H1 (cell line): ENCODE measurements at regions not wholly inside any gene's neighbourhood (a gene's known extent, or its start where the extent isn't known, plus 50 kb on each side); places are given as distances from the start of the nearest gene placed in this dataset.

Experiments
- CTCF ChIA-PET: fragments of 300-600 bp; sonication (Branson Sonifier 250); formaldehyde crosslinking; loops from one replicate; lab custom pipeline; 2021; ENCODE audit not compliant: partially characterized antibody; lab: Charles Lee
- POLR2A ChIA-PET: fragments of 300-600 bp; sonication (Branson Sonifier 250); formaldehyde crosslinking; loops from one replicate; lab custom pipeline; 2021; ENCODE audit warnings: inconsistent platforms; ENCODE audit not compliant: partially characterized antibody; lab: Charles Lee
- DNase-seq, 2 experiments: peaks; one replicate each; pipeline versions ENCODE4 v3.0.0 to v3.0.0-alpha.2; 2010 to 2022; ENCODE audit warnings: low spot score in 2 of 2, low read depth in 1 of 2, mixed read lengths in 1 of 2
- FAIRE-seq: peaks from 2 replicates; lab custom pipeline; 2011; peaks lifted over from hg19 to GRCh38; lab: Jason Lieb, UNC
- H2AFZ ChIP-seq: 2 replicates; pipeline ENCODE4 v1.8.1; 2012; ENCODE audit warnings: low read length, inconsistent platforms
- H2AK5ac ChIP-seq: 2 replicates; pipeline ENCODE4 v1.6.1; 2013; ENCODE audit warnings: low read depth, low read length
- H2BK120ac ChIP-seq: replicated peaks from 2 replicates; pipeline ENCODE3; 2013; ENCODE audit warnings: low read depth, low read length, inconsistent platforms
- H2BK12ac ChIP-seq: 2 replicates; pipeline ENCODE4 v1.6.1; 2013; ENCODE audit warnings: low read depth, low read length
- H2BK15ac ChIP-seq: 2 replicates; pipeline ENCODE4 v1.6.1; 2013; ENCODE audit warnings: low read length
- H2BK20ac ChIP-seq: 2 replicates; pipeline ENCODE4 v1.6.1; 2013; ENCODE audit warnings: low read length
- H2BK5ac ChIP-seq: 2 replicates; pipeline ENCODE4 v1.6.1; 2013; ENCODE audit warnings: low read depth, low read length
- H3K14ac ChIP-seq: 2 replicates; pipeline ENCODE4 v1.6.1; 2013; ENCODE audit warnings: inconsistent platforms; ENCODE audit not compliant: insufficient read length
- H3K18ac ChIP-seq: 2 replicates; pipeline ENCODE4 v1.6.1; 2013; ENCODE audit warnings: low read length; ENCODE audit errors: extremely low read depth
- H3K23ac ChIP-seq: 2 replicates; pipeline ENCODE4 v1.6.1; 2013; ENCODE audit warnings: inconsistent platforms; ENCODE audit not compliant: insufficient read length
- H3K23me2 ChIP-seq: 2 replicates; pipeline ENCODE4 v1.6.1; 2013; ENCODE audit warnings: low read depth, low read length
- H3K27ac ChIP-seq: 2 replicates; pipeline ENCODE4 v1.6.1; 2011; ENCODE audit warnings: low read depth, low read length, inconsistent platforms
- H3K27me3 ChIP-seq, 4 experiments: replicated peaks in 1 of 4; 1 replicate in 1 of 4; 2 replicates in 3 of 4; pipeline versions ENCODE4 v1.6.1 to v1.8.1; 2011 to 2013; ENCODE audit warnings: low read length in 3 of 4, mild to moderate bottlenecking in 3 of 4, inconsistent platforms in 2 of 4, mixed read lengths in 2 of 4, moderate library complexity in 1 of 4; ENCODE audit not compliant: control insufficient read depth in 3 of 4, insufficient read depth in 3 of 4; ENCODE audit errors: extremely low read depth in 1 of 4
- H3K36me3 ChIP-seq, 4 experiments: 2 replicates each; pipeline versions ENCODE4 v1.6.1 to v1.8.1; 2011 to 2013; ENCODE audit warnings: mild to moderate bottlenecking in 4 of 4, low read length in 3 of 4, moderate library complexity in 2 of 4, control low read depth in 1 of 4, inconsistent platforms in 1 of 4; ENCODE audit not compliant: insufficient read depth in 4 of 4, control insufficient read depth in 2 of 4
- H3K4ac ChIP-seq: replicated peaks from 2 replicates; pipeline ENCODE3; 2013; ENCODE audit warnings: low read length, low read depth, mixed read lengths, inconsistent platforms; ENCODE audit not compliant: insufficient read length
- H3K4me1 ChIP-seq, 4 experiments: replicated peaks in 1 of 4; 1 replicate in 1 of 4; 2 replicates in 3 of 4; pipeline versions ENCODE4 v1.6.1 to v1.8.1; 2011 to 2013; ENCODE audit warnings: low read length in 3 of 4, inconsistent platforms in 2 of 4, mixed read lengths in 1 of 4; ENCODE audit not compliant: insufficient read depth in 4 of 4, control insufficient read depth in 3 of 4
- H3K4me2 ChIP-seq, 2 experiments: 2 replicates each; pipeline versions ENCODE4 v1.6.1 to v1.8.1; 2011 to 2013; ENCODE audit warnings: low read depth in 2 of 2, low read length in 2 of 2, control low read depth in 1 of 2, inconsistent platforms in 1 of 2, mild to moderate bottlenecking in 1 of 2; ENCODE audit not compliant: insufficient read depth in 1 of 2
- H3K4me3 ChIP-seq, 4 experiments: fragments of 200-600, 300-600 bp in 1 of 4; sonication (generic), shearing (Covaris generic), sonication (Bioruptor Twin) in 1 of 4; 2 replicates each; pipeline versions ENCODE4 v1.5.1 to v1.8.1; 2011 to 2016; ENCODE audit warnings: low read length in 4 of 4, low read depth in 3 of 4, control low read depth in 2 of 4, inconsistent platforms in 2 of 4, mild to moderate bottlenecking in 2 of 4, mixed read lengths in 1 of 4, moderate library complexity in 1 of 4; ENCODE audit not compliant: insufficient read depth in 2 of 4; ENCODE audit errors: extremely low read depth in 1 of 4
- H3K56ac ChIP-seq: replicated peaks from 2 replicates; pipeline ENCODE3; 2013; ENCODE audit warnings: low read depth, mild to moderate bottlenecking, mixed read lengths, low read length, inconsistent platforms; ENCODE audit not compliant: insufficient read length
- H3K79me1 ChIP-seq: 2 replicates; pipeline ENCODE4 v1.6.1; 2013; ENCODE audit warnings: low read depth, low read length, control low read depth
- H3K79me2 ChIP-seq, 2 experiments: 2 replicates each; pipeline versions ENCODE4 v1.6.1 to v1.8.1; 2012 to 2013; ENCODE audit warnings: low read length in 2 of 2, mild to moderate bottlenecking in 2 of 2, inconsistent platforms in 1 of 2; ENCODE audit not compliant: insufficient read depth in 2 of 2, control insufficient read depth in 1 of 2
- H3K9ac ChIP-seq, 4 experiments: replicated peaks in 1 of 4; 1 replicate in 1 of 4; 2 replicates in 3 of 4; pipeline versions ENCODE4 v1.6.1 to v1.8.1; 2011 to 2013; ENCODE audit warnings: low read depth in 3 of 4, low read length in 3 of 4, control low read depth in 2 of 4, mild to moderate bottlenecking in 2 of 4, moderate library complexity in 2 of 4, inconsistent platforms in 1 of 4; ENCODE audit errors: extremely low read depth in 1 of 4
- H3K9me3 ChIP-seq, 2 experiments: 2 replicates each; pipeline versions ENCODE4 v1.6.1 to v1.8.1; 2012 to 2013; ENCODE audit warnings: mild to moderate bottlenecking in 2 of 2, moderate library complexity in 2 of 2, control low read depth in 1 of 2, inconsistent platforms in 1 of 2, low read depth in 1 of 2, low read length in 1 of 2, mixed read lengths in 1 of 2; ENCODE audit not compliant: insufficient read depth in 2 of 2
- H4K20me1 ChIP-seq, 2 experiments: replicated peaks in 1 of 2; 2 replicates each; pipeline versions ENCODE3 to v1.8.1; 2011 to 2013; ENCODE audit warnings: inconsistent platforms in 2 of 2, low read length in 2 of 2, mild to moderate bottlenecking in 1 of 2; ENCODE audit not compliant: insufficient read depth in 2 of 2, control insufficient read depth in 1 of 2
- H4K5ac ChIP-seq: 2 replicates; pipeline ENCODE4 v1.6.1; 2013; ENCODE audit warnings: low read length, low read depth, mixed read lengths, inconsistent platforms; ENCODE audit not compliant: insufficient read length
- H4K8ac ChIP-seq: 2 replicates; pipeline ENCODE4 v1.8.0; 2013; ENCODE audit warnings: mild to moderate bottlenecking, moderate library complexity, low read length, inconsistent platforms; ENCODE audit not compliant: insufficient read depth; ENCODE audit errors: extremely low read depth
- H4K91ac ChIP-seq: replicated peaks from 2 replicates; pipeline ENCODE3; 2013; ENCODE audit warnings: low read length, mixed read lengths, inconsistent platforms; ENCODE audit not compliant: insufficient read length
- EP300 ChIP-seq, 2 experiments: IDR thresholded peaks; 1 replicate in 1 of 2; 2 replicates in 1 of 2; pipeline ENCODE4 v1.6.1; 2011 to 2012; ENCODE audit warnings: low read depth in 2 of 2, low read length in 2 of 2, mild to moderate bottlenecking in 2 of 2, borderline replicate concordance in 1 of 2, inconsistent platforms in 1 of 2, moderate library complexity in 1 of 2
- MAFK ChIP-seq: IDR thresholded peaks from 2 replicates; pipeline ENCODE4 v1.6.1; 2012; ENCODE audit warnings: low read depth, mild to moderate bottlenecking, improper control_type of control experiment, low read length
- SIN3A ChIP-seq, 2 experiments: IDR thresholded peaks in 1 of 2; conservative IDR thresholded peaks in 1 of 2; 2 replicates each; pipeline ENCODE4 v1.6.1; 2011 to 2012; ENCODE audit warnings: low read length in 2 of 2, improper control_type of control experiment in 1 of 2, low read depth in 1 of 2, mild to moderate bottlenecking in 1 of 2
- TAF1 ChIP-seq: IDR thresholded peaks from 2 replicates; pipeline ENCODE4 v1.6.1; 2011; ENCODE audit warnings: mild to moderate bottlenecking, low read depth, low read length
- USF2 ChIP-seq: IDR thresholded peaks from 2 replicates; pipeline ENCODE4 v1.6.1; 2011; ENCODE audit warnings: low read length, improper control_type of control experiment
- WGBS, 2 experiments: shearing (Covaris generic) in 1 of 2; methylation state at CpG; one replicate each; pipeline versions ENCODE4 v1.1.6 to v1.1.7; 2013 to 2015; ENCODE audit warnings: low lambda C conversion rate in 2 of 2, mixed read lengths in 2 of 2, inconsistent platforms in 1 of 2, low coverage in 1 of 2, missing lambda C conversion rate in 1 of 2; ENCODE audit not compliant: insufficient replicate concordance in 2 of 2, insufficient coverage in 1 of 2, insufficient read length in 1 of 2; ENCODE audit errors: extremely low coverage in 1 of 2, missing lambda C conversion rate in 1 of 2; 5-methylcytosine and 5-hydroxymethylcytosine counted together

GRCh38 chr19:28067882-28068281 is 1145.1 kb downstream of the UQCRFS1 start:
- Histone ChIP-seq H3K36me3 (no peaks in the 10 kb centered on the region), H3K79me1 (no peaks in the 10 kb centered on the region), H2BK15ac (no peak overlapping the region), H2BK120ac (no peak overlapping the region), H4K8ac (no peak overlapping the region; the same call in 1 of the 2 replicates), H3K27ac (no peak overlapping the region), H4K91ac (no peak overlapping the region), H3K14ac (no peak overlapping the region), H2BK20ac (no peak overlapping the region), H3K23ac (no peak overlapping the region), H2BK12ac (no peak overlapping the region), H3K27me3 (no peaks in the 10 kb centered on the region), H3K18ac (no peak overlapping the region), H2AK5ac (no peak overlapping the region), H4K5ac (no peak overlapping the region), H3K23me2 (no peaks in the 10 kb centered on the region), H3K56ac (no peak overlapping the region), H2BK5ac (no peak overlapping the region), H3K4me3 (no peak overlapping the region), H2AFZ (no peak overlapping the region), H3K4ac (no peak overlapping the region), H3K4me1 (0 out of 7 replicates have a peak, but pooled peaks cover 0 to 1% (median 0%) of the 10 kb centered on the region in 4 experiments), H3K9ac (no peak overlapping the region), H3K79me2 (no peaks in the 10 kb centered on the region), H3K9me3 (no peaks in the 10 kb centered on the region), H4K20me1 (no peaks in the 10 kb centered on the region), H3K4me2 (no peak overlapping the region)
- POLR2A ChIA-PET = interaction anchor here (1.0 kb wide), 1 partner anchor 89 kb away, joined by 3 read pairs; no protein-coding TSS in a partner anchor
- 91% methylated on average over 2 of the region's 2 CpGs; no CpG with 5 or more reads in 1 of the 2 experiments for WGBS, 2 experiments
- DNase-seq (no peak), FAIRE-seq (no peak)
- TF ChIP-seq MAFK (no peak), SIN3A (conservative IDR thresholded peaks at IDR 0.05 in 1 of 2, IDR thresholded peaks at IDR 0.05 in 1 of 2; ENCODE audit: low read depth in 1 of 2, low read length in 2 of 2) (no peak), USF2 (no peak), TAF1 (no peak), EP300 (IDR thresholded peaks at IDR 0.05; ENCODE audit: borderline replicate concordance in 1 of 2, low read depth in 2 of 2, low read length in 2 of 2) (no peak)
- CTCF ChIA-PET = no interaction called here
